HK-2 (cell line): ENCODE measurements at regions not wholly inside any gene's neighbourhood (a gene's known extent, or its start where the extent isn't known, plus 50 kb on each side); places are given as distances from the start of the nearest gene placed in this dataset.
"Not testable (repeated sequence)": the region's sequence is repeated elsewhere in the genome, so short reads cannot be mapped to it uniquely, and the experiment has no call there.

Experiments used
- DNase-seq: peaks from one replicate; pipeline ENCODE4 v3.0.0-alpha.2; 2018; ENCODE audit not compliant: unreplicated experiment

GRCh38 chr2:234802071-234802844 is 149.6 kb upstream of the SH3BP4 start:
- no peak for DNase-seq

GRCh38 chr2:234797566-234798250 is 154.1 kb upstream of the SH3BP4 start:
- DNase-seq: no peak

- DNase-seq: no peak
Observed at GRCh38 chr2:234796045-234796591, 155.7 kb upstream of the SH3BP4 start.

GRCh38 chr2:234795272-234795920 is 156.4 kb upstream of the SH3BP4 start:
- no peak for DNase-seq

- DNase-seq: no peak
Observed at GRCh38 chr2:234794866-234795265, 157.0 kb upstream of the SH3BP4 start.

- DNase-seq: no peak
Observed at GRCh38 chr2:234793212-234793785, 158.5 kb upstream of the SH3BP4 start.

DNA sequence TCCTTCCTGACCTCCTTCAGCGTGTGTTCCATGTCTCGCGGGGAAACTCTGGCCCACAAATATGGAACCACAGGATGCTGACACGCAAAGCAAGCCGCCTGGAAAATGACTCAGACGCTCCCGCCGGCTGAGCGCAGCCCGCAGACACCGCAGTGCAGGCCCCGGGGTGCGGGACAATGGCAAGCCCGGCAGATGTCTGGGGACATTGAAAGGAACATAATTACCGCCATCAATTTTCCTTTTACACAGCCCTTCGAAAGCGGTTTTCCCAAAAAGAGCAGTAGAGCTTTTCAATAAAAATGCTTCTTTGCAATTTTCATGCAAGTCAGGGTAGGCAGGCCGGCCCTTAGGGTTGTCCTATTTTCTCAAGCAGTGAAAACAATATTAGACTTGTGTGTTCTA is 159.2 kb upstream of the SH3BP4 start:
- DNase-seq: no peak

GRCh38 chr2:234792096-234792495 is 159.7 kb upstream of the SH3BP4 start:
- DNase-seq: not testable (repeated sequence)

GRCh38 chr2:234790380-234790779 is 161.4 kb upstream of the SH3BP4 start:
- no peak for DNase-seq

DNA sequence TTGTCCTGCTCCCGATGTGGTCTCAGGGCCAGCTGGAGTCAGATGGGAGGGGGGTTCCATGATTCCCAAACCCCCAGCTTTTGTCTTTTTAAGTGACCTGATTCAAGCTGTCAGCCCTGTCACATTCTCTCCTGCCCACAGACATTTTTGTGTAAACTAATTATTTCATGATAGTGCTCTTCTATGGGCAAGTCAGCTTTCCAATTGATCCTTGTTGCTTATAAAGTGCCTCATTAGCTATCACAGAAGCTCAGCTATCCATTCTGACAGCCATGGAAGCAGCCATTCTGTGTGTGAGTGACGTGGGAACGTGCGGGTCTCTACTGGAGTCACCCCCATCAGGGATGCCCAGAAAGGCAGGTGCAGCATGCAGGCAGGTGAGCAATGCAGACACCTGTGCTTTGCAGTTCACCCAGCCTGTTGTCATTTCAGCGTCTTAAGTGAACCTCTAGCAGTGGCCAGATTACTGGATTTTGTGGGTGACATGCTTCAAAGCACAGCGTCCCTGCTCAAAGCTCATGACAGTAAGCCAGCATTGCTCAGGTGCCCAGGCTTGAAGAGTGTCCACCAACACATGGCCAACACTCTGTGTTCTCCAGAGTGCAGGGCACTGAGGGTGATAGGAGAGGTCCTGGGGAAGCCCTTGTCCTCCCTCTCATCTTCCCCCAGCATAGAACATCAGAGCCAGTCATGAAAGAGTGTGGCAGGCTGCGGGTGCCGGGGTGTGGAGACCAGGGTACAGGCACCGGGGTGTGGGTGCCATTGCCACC is 162.1 kb upstream of the SH3BP4 start:
- no peak for DNase-seq

DNA sequence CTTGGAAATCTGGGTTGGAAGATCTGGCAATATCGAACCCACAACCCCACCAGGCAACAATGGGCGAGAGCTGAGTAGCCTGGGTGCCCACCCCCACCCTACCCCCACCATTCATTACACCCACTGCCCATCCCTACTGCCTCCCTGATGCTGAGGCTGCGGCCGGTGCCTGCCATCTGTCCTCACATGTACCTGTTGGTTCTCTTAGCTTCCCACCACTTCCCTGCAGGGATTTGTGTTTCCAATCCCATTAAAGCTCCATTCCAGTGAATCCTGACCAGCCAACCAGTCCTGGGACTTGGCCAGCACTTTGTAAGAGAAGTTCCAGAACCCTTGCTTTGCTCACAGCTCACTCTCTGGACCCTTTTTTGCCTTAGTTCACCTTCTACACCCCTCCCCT is 163.0 kb upstream of the SH3BP4 start:
- no peak for DNase-seq

- DNase-seq: no peak
Observed at GRCh38 chr2:234788381-234788780, 163.4 kb upstream of the SH3BP4 start.

DNA sequence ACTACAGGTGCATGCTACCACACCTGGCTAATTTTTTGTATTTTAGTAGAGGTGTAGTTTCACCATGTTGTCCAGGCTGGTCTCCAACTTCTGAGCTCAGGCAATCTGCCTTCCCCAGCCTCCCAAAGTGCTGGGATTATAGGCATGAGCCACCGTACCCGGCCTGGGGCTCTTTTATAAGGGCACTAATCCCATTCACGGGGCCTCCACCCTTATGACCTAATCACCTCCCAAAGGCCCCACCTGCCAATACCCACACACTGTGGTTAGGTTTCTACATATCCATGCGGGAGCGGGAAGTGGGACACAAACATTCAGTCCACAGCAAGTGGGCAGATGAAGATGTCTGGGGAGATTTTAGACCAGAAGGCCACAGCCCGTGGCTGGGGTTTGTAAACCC is 164.7 kb upstream of the SH3BP4 start:
- DNase-seq: no peak

DNA sequence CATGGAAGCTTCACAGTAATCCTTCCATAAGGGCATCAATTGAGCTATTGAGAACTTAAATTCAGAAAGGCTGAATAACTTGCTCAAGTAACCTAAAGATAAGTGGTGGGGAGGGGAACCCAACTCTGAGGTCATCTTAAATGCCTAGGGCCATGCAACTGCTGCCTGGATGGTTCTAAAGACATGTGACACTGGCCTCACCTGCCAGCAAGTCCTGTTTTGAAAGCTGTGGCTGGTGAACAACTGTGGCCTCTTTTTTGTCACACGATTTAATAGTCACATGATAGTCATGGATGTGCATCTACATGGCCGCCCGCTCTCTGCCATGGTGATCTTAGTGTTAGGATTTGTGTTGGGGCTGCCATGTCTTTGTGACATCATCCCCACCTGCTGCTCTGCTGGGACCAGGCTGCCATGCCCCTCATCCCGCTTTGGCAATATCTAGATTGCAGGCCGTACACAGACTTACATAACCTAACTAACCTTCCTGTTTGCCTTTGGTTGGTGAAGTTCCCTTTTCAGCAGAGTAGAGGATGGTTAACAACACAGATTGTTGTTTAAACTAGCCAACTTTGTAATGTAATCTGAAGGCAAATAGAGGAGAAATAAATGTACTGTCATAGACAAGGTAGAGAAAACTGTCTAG is 177.9 kb upstream of the SH3BP4 start:
- no peak for DNase-seq

DNA sequence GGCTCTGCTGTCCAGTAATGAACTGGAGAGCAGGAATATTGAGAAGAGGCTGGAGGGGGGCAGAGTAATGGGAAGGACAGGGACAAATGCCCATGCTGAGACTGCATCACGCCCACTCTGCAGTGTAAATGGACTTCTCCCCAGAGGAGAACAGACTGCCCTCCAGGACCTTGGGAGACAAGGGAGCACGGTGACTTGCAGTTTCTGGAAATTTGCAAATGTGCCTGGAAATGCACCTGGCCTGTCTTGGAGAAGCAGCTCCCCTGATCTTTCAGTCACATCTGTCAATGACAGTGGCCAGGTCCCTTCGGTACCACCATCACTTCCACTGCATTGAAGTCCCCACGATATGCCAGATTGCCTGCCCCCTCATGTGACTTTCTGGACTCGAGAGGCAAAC is 178.7 kb upstream of the SH3BP4 start:
- no peak for DNase-seq

- no peak for DNase-seq
Observed at GRCh38 chr2:234772733-234773060, 179.1 kb upstream of the SH3BP4 start.

DNA sequence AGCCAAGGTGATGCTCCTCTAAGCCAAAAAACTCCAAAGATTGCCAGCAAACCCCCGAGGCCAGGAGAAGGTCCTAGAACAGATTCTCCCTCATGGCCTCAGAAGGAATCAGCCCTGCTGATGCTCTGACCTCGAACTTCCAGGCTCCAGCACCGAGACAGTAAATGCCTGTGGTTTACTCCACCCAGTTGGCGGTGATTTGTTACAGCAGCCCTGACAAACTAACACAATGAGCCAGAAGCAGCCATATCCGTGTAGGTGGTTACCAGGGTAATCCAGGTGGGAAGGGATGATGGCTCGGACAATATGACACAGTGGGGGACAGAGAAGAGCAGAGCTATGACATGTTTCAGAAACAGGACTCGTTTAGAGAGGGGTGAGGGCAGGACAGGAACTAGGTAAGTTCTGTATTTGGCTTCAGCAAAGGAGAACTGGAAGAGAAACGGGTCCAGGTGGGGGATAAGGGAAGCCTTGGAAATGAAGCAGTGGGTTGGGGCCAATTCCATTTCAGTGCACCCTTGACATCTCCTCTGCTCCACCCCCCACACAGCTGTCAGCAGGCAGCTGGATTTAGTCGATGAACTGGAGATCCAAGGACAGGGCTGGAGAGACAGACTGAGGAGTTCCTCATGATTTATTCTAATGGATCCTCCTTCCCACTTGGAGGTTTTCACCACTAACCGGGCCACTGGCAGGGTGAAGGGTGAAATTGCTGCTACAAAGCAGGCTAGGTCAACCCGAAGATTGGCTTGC is 179.7 kb upstream of the SH3BP4 start:
- DNase-seq: no peak

- no peak for DNase-seq
Observed at GRCh38 chr2:234771176-234771575, 180.6 kb upstream of the SH3BP4 start.

DNA sequence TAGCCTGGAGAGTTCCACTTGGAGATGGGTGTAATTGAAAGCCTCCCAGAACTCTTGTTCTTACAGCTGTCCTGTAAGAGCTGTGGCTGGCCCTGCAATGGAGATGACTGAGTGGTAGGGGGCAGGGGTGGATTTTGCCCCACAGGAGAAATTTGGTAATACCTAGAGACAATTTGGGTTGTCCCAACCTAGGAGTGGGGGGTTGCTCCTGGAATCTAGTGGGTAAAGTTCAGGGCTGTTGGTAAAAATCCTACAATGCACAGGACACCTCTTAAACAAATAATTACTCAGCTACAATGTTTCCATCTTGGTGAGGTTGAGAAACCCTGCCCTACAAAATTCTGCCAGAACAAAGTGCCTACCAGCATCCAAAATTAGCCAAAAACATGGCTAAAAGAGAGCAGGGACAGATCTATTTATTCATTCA is 181.1 kb upstream of the SH3BP4 start:
- no peak for DNase-seq

- no peak for DNase-seq
Observed at GRCh38 chr2:234770031-234770506, 181.7 kb upstream of the SH3BP4 start.
